Suppressor macrophage (primary cell): ENCODE measurements at regions not wholly inside any gene's neighbourhood (a gene's known extent, or its start where the extent isn't known, plus 50 kb on each side); places are given as distances from the start of the nearest gene placed in this dataset.

ENCODE experiments used
- DNase-seq, 4 experiments: peaks; one replicate each; pipeline ENCODE4 v3.0.0-alpha.2; 2020 to 2022

GRCh38 chr4:185931375-185931774 lies 119.4 kb upstream of the SORBS2 start:
- no peak for DNase-seq

- DNase-seq = no peak
Measured at GRCh38 chr4:185931986-185932385, 120.0 kb upstream of the SORBS2 start.

DNA sequence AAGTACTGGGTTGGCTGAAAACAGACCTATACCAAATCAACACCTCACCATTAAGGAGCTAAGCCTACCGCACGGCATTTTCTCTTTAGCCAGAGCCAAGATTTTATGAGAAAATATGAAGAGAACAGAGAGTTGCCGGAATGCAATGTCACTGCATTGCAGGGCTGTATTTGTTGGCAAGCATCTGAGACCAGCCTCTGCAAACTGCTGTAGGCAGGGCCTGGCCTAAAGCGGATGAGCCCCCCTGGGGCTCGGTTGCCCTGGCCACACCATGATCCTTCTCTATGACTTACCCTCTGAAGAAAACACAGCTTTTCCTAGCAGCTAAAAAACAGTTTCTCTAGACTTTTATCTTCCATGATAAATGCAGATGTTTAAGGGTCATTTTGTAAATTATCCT lies 120.5 kb upstream of the SORBS2 start:
- DNase-seq = no peak

DNA sequence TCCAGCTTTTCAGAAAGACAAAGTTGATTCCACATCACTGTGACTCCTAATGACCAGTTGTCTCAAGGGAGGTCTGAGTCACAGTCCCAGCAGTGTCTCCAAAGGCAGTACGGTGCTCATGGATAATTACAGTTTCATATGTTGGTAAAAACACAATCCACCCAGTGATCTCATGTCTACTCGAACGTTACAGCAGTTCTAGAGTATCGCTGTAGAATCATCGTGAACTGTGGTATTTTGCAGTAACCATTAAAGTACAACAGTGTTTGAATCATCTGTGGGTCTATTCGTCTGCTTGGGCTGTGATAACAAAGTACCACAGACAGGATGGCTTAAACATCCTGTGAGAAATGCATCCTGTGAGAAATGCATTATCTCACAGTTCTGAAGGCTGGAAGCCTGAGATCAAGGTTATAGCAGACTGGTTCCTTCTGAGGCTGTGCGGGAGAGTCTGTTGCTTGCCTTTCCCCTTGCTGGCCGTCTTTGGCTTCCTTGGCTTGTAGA lies 121.1 kb upstream of the SORBS2 start:
- no peak for DNase-seq

DNA sequence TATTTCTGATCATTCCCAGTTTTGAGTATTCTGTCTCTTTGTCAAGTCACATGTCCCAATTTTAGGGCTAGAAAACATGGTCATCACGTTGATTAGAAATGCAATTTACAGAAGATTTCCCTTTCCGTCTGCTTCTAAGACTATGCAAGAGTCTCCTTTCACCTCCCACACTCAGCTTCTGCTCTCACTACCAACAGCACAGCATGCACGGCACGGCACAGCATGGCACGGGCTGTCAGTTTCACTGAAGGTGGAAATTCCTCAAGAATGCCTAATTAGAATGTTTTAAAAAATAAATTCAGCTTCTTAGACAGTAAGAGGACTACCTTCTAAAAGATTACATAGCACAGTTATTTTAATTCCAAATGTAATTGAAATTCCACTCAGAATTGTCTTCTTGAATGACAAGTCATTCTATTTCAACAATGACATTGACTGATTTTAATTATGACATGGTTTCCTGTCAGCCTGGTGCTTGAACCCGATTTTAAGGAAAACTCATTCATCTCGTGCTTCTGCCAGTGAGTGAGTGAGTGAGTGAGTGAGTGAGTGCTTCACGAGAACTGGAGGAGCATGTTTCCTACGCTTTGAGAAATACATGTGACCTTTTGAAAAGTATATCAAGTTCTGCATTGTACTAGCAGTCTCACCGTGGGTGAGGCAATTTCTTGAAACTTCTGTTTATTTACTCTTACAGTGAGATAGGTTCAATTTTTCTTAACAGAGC lies 124.8 kb upstream of the SORBS2 start:
- no peak for DNase-seq

DNA sequence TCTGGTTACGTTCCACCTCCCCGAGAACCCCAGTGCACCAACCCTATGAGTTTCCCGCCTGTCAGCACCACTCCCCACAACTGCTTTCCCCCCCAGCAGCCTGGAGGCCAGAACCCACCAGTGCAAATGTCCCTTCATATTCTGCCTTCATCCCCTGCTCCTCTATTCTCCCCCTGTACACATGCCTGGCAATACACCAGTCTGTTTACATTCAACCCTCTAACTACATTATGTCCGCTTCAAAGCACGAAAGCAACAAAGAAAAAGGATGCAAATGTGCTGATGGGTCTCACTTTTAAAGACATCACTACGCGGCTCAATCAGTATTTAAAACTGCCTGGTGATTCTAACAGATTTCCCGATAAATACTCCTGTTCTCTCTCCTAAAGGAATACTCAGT lies 126.7 kb upstream of the SORBS2 start:
- DNase-seq = no peak

DNA sequence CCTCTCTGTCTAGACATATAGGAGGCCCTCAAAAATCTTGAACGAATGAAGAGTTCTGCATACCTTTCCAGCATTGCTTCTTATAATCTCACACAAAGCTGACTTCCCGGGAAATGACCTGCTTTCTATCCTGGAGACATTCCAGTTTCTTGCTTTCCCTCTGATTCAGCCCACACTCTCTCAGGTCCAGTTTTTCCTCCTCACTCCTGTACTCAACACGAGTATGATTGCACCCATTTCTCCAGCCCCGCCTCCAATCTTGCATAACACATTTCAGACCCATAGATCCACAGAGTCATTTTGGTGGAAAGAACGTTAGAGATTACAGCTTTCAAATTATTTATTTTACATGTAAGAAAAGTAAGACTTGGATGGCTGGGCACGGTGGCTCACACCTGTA lies 127.5 kb upstream of the TLR3 start:
- no peak for DNase-seq

DNA sequence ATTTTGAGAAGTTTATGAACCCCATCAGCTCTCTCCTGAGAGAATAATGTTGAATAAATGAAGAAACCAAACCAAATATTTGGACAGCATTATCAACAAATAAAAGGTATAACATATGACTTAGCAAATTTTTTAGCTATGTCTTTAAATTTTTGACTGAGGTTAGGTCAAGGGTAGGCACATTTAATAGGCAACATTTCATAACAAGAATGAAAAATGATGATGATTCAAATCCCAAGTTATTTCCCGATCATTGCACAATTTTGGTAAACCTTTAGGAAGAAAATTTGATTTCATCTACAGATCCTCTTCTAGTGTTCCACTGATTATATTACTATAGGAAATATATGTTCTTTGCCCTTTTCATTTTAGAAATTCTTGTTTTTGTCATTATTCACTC lies 123.7 kb upstream of the TLR3 start:
- DNase-seq = no peak

DNA sequence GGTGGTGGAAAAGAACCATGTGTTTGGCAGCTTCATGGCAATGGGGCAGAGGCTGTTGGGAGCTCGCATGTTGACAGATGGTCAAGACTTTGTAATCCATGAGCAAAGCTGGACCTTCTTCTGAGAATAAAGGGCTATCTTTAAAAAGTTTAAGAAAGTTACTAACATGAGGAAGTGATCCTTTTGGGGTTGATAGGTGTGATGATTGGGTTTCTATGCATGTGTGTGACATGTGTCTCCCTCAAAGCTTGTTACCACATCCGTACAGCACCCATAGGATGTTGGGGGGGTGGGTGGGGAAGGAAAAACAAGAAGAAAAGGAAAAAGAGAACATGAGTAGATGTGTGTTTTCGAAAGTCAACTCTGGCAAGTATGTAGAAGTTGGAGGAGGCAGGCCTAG lies 123.0 kb upstream of the TLR3 start:
- DNase-seq = no peak

GRCh38 chr4:185950891-185951290 lies 118.1 kb upstream of the TLR3 start:
- no peak for DNase-seq

DNA sequence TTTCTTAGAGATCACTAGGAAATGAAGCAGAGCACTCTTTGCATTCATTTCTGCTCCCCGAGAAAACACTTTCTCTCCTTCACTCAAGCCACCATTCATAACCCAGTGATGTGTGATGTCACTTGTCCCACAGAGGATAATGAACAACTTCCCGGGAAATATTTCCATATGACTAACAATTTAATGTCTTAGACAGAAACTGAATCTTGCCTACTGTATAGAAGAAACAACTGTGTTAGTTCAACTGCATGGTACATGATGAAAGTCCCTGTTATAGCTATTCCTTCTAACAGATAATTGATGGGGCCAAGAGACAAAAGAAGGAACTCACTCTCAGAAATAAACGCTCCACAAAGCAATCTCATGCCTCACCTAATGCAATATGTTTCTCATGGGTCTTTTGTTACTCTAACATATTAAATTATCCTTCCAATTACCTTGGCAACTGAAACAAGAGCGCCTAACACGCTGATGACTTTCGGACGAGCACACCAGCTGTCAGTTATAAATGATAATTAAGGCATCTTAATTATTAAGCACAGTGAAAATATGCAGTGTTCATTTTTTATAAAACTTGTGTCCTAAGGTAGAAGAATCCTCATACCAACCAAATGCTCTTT lies 113.7 kb upstream of the TLR3 start:
- no peak for DNase-seq

GRCh38 chr4:185955826-185956543 lies 113.0 kb upstream of the TLR3 start:
- no peak for DNase-seq

- no peak for DNase-seq
Measured at GRCh38 chr4:185956544-185956940, 112.4 kb upstream of the TLR3 start.

- no peak for DNase-seq
Measured at GRCh38 chr4:185958094-185958747, 110.7 kb upstream of the TLR3 start.

GRCh38 chr4:185965426-185966384 lies 103.3 kb upstream of the TLR3 start:
- peak in 2 of 4 experiments; percentile 8 to 11 for DNase-seq

DNA sequence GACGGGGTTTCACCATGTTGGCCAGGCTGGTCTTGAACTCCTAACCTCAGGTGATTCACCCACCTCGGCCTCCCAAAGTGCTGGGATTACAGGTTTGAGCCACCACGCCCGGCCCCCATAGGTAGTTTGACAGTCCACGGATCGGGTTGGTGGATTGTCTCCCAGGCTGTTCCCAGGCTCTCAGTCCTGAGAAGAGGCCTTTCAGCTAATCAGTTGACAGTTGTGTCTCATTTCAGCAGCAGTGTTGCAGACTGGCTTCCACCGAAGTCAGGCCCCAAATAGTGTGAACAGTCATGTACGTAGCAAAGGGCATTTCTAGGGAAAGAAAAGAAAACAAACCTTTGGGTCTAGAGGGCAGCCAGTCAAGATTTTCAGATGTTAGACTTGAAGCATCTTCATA lies 102.4 kb upstream of the TLR3 start:
- DNase-seq = no peak

DNA sequence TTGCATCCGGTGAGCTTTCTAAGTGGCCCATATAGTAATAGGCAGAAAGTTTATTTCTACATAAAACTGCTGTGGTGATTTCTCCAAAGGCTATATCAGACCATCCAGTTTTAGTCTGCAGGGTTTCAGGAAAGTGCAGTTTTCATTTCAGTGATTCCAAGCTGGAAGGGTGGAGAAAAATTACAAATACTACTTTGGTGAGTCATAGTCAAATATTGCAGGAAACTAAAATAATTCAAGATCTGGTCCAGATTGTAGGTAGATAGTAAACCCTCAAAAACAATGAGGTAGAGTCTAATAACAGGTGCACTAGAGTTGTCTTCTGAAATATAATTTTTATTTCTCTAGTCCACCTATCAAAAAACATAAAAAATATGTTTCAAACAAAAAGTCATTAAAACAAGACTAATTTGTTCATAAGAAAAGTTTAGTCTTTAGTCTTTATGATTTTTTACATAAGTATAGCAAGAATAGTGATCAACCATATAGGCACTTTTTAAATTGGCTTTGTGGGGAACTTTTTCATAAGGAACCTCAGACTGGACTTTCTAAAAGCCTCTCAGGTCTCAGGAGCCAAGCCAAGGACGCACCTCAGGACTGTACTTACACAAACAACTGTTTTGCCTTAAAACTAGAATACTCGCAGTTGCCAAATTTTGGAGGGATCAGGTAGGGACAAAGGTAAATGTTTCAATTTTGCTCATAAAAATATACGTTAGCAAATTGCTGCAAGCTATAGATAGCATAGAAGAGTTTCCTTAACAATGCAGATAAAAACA lies 101.8 kb upstream of the TLR3 start:
- DNase-seq = no peak

- DNase-seq = no peak
Measured at GRCh38 chr4:185969657-185970056, 99.3 kb upstream of the TLR3 start.

DNA sequence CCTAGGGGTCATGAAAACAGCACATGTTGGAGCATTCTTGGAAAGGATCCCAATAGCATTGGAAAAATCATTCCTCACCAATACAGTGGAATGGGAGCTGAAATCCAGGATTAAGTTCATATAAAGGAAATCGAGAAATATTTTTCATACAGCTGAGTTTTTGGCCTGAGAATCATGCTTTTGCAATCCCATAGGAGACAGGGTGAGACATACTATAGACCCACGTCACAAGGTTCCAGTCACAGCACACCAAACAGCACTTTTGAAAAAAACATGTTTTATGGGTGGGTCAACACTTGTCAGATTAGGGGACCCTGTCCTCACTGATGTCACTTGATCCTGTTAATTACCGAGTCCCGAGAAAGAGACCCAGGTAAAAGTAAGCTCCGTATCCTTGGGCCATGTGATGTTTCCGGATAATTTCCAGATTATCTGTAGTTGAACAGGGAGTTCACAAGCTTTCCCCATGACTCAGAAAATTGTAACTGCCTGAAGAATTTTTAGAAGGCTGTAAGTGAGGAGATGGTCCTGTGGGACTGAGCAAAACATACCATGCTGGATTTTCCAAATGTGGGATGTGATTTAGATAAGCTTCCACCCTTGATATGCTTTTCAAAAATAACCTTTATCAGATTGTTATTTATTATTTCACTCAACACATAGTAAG lies 80.9 kb upstream of the TLR3 start:
- DNase-seq = no peak

DNA sequence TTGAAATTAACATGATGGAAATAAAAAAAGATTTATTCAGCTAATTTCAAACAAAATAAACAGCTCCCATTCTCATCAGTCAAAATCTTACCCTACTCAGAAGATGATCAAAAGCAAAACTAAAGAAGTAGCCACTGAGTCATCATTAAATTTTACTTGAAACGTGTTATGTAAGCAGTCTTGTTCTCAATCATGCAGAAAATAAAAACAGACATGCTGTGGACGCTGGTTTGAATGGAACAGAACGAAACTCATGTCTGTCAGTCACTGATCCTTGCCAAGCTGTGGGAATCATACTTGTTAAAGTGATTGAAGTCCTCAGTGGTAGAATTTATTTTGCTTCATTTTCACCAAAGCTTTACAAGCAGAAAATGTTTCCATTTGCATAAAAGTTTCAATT lies 77.2 kb upstream of the TLR3 start:
- DNase-seq = no peak

GRCh38 chr4:185992585-185992984 lies 76.4 kb upstream of the TLR3 start:
- DNase-seq = no peak
